ENCODE measurements at regions not wholly inside any gene's neighbourhood (a gene's known extent, or its start where the extent isn't known, plus 50 kb on each side); places are given as distances from the start of the nearest gene placed in this dataset.

DNA sequence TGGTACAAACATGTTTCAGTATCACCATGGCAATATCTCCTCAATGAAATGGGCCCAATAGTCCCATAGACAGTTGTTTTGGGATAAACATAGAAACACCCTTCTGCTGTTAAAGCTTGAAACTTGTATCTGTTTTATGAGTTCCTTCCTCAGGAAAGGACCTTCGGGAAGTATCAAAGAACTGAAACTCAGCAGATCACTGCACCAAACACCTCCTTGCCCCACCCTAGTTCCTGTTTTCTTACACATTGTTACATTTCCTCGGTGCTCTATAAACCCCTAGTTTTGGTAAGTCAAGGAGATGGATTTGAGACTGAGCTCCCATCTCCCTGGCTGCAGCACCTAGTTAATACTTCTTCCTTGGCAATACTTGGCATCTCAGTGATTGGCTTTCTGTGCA is 73.8 kb upstream of the ECI2 start:
- TF ChIP-seq, protein P1, sequence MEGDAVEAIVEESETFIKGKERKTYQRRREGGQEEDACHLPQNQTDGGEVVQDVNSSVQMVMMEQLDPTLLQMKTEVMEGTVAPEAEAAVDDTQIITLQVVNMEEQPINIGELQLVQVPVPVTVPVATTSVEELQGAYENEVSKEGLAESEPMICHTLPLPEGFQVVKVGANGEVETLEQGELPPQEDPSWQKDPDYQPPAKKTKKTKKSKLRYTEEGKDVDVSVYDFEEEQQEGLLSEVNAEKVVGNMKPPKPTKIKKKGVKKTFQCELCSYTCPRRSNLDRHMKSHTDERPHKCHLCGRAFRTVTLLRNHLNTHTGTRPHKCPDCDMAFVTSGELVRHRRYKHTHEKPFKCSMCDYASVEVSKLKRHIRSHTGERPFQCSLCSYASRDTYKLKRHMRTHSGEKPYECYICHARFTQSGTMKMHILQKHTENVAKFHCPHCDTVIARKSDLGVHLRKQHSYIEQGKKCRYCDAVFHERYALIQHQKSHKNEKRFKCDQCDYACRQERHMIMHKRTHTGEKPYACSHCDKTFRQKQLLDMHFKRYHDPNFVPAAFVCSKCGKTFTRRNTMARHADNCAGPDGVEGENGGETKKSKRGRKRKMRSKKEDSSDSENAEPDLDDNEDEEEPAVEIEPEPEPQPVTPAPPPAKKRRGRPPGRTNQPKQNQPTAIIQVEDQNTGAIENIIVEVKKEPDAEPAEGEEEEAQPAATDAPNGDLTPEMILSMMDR (IDR thresholded peaks at IDR 0.05; ENCODE audit: low read depth, low read length): no peak
- TF ChIP-seq EZH2phosphoT487 (IDR thresholded peaks at IDR 0.05; ENCODE audit: low read depth): no peak
